ENCODE measurements at regions not wholly inside any gene's neighbourhood (a gene's known extent, or its start where the extent isn't known, plus 50 kb on each side); places are given as distances from the start of the nearest gene placed in this dataset.

DNA sequence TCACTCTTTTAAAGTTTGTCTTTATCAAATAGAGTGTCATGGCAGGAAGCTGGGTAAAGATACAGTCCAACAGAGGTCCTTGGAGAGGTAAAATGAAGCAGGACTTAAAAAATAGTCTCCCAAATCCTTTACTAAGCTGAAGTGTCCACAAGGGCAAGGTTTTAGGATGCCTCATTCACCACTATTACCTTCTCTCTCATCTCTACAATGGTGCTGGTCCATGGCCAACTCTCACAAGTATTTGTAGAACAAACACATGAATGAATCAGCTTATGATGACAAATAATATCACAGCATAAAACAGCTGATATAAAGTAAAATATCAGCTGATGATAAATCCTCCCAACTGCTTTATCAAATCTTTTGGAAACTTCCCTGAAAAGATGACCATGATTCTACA, 162.3 kb upstream of the ZNF462 start:
- Histone ChIP-seq H3K36me3 (ENCODE audit: insufficient read depth, low read length) (no peaks in the 10 kb centered on the region), H3F3A (ENCODE audit: low read depth) (no peaks in the 10 kb centered on the region), H2AFZ (ENCODE audit: low read length) (no peak overlapping the region), H3K4me3 (ENCODE audit: low read length, poor library complexity, severe bottlenecking) (no peak overlapping the region), H3K79me2 (ENCODE audit: insufficient read depth, low read length) (no peaks in the 10 kb centered on the region), H4K20me1 (ENCODE audit: insufficient read depth, low read length, poor library complexity, severe bottlenecking) (no peaks in the 10 kb centered on the region), H3K9me3 (ENCODE audit: insufficient read depth, low read depth, low read length) (no peaks in the 10 kb centered on the region), H3K4me2 (ENCODE audit: low read depth, low read length, poor library complexity, severe bottlenecking) (no peak overlapping the region), H3K9me2 (replicated peaks; ENCODE audit: low read depth, low read length) (no peaks in the 10 kb centered on the region), H3K9ac (ENCODE audit: low read depth, low read length, poor library complexity, severe bottlenecking) (no peak overlapping the region), H3K4me1 (ENCODE audit: insufficient read depth, low read length, poor library complexity, severe bottlenecking) (no peaks in the 10 kb centered on the region), H3K27me3 (ENCODE audit: insufficient read depth, low read length, poor library complexity, severe bottlenecking) (no peaks in the 10 kb centered on the region)
- TF ChIP-seq, protein P1, sequence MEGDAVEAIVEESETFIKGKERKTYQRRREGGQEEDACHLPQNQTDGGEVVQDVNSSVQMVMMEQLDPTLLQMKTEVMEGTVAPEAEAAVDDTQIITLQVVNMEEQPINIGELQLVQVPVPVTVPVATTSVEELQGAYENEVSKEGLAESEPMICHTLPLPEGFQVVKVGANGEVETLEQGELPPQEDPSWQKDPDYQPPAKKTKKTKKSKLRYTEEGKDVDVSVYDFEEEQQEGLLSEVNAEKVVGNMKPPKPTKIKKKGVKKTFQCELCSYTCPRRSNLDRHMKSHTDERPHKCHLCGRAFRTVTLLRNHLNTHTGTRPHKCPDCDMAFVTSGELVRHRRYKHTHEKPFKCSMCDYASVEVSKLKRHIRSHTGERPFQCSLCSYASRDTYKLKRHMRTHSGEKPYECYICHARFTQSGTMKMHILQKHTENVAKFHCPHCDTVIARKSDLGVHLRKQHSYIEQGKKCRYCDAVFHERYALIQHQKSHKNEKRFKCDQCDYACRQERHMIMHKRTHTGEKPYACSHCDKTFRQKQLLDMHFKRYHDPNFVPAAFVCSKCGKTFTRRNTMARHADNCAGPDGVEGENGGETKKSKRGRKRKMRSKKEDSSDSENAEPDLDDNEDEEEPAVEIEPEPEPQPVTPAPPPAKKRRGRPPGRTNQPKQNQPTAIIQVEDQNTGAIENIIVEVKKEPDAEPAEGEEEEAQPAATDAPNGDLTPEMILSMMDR (conservative IDR thresholded peaks at IDR 0.05; ENCODE audit: low read length) = no peak
- no peak for TF ChIP-seq EZH2phosphoT487 (IDR thresholded peaks at IDR 0.05; ENCODE audit: borderline replicate concordance)

DNA sequence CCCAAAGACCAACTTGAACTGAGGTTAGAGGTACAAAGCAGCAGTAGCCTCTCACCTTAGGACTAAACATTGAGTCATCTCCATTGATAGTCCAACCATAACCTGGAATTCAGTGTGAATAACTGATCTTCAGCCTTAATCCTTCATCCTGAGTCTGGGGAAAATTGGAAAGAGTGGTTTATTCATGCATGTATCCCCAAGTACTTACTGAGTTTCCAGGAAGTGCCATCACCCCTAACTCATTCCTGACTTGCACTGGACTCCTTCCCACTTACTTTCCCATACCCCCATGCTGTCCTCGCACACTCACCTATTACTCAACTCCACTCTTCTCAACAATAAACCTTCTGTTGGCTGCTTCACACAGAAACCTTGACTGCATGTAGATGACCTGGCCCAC, 161.4 kb upstream of the ZNF462 start:
- no peak overlapping the region for H3K4me2 ChIP-seq (ENCODE audit: low read depth, low read length, poor library complexity, severe bottlenecking)
- H3K79me2 ChIP-seq (ENCODE audit: insufficient read depth, low read length) = no peaks in the 10 kb centered on the region
- no peak overlapping the region for H3K9ac ChIP-seq (ENCODE audit: low read depth, low read length, poor library complexity, severe bottlenecking)
- H3K9me2 ChIP-seq (replicated peaks; ENCODE audit: low read depth, low read length) = no peaks in the 10 kb centered on the region
- no peaks in the 10 kb centered on the region for H3K9me3 ChIP-seq (ENCODE audit: insufficient read depth, low read depth, low read length)
- no peak overlapping the region for H2AFZ ChIP-seq (ENCODE audit: low read length)
- no peaks in the 10 kb centered on the region for H4K20me1 ChIP-seq (ENCODE audit: insufficient read depth, low read length, poor library complexity, severe bottlenecking)
- no peaks in the 10 kb centered on the region for H3K27me3 ChIP-seq (ENCODE audit: insufficient read depth, low read length, poor library complexity, severe bottlenecking)
- no peaks in the 10 kb centered on the region for H3K36me3 ChIP-seq (ENCODE audit: insufficient read depth, low read length)
- H3K4me3 ChIP-seq (ENCODE audit: low read length, poor library complexity, severe bottlenecking) = no peak overlapping the region
- H3K4me1 ChIP-seq (ENCODE audit: insufficient read depth, low read length, poor library complexity, severe bottlenecking) = no peaks in the 10 kb centered on the region
- TF ChIP-seq EZH2phosphoT487 (IDR thresholded peaks at IDR 0.05; ENCODE audit: borderline replicate concordance) = no peak
- TF ChIP-seq, protein P1 (conservative IDR thresholded peaks at IDR 0.05; ENCODE audit: low read length) = no peak
- no peaks in the 10 kb centered on the region for H3F3A ChIP-seq (ENCODE audit: low read depth)

DNA sequence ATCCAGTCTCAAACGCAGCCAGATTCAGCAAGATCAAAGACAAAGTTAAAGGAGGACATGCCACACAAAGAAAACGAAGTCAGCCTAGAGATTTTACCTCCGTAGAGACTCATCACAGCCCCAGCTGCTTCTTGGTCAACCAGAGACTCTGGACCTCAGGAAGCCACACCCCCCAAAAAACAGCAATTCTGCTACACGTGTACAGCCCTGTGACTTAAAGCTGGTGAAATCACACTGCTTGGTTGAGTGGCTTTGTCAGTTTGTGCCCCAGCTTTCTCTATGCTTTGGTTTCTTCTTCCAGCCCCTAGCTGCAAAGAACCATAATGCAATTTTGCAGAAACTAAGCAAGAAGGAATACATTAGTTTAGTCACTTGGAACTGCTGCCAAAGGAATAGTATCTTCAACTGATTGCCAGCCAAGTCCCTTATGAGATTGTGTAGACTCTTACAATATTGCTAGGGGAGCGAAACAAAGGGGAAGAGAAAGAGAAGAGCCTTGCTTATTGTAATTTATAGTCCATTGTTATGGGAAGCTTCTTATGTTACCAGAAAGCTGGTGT, 158.8 kb upstream of the ZNF462 start:
- Histone ChIP-seq H3K9ac (ENCODE audit: low read depth, low read length, poor library complexity, severe bottlenecking) (no peak overlapping the region), H4K20me1 (ENCODE audit: insufficient read depth, low read length, poor library complexity, severe bottlenecking) (no peaks in the 10 kb centered on the region), H3K4me3 (ENCODE audit: low read length, poor library complexity, severe bottlenecking) (no peak overlapping the region), H3K4me2 (ENCODE audit: low read depth, low read length, poor library complexity, severe bottlenecking) (no peak overlapping the region), H3K9me2 (replicated peaks; ENCODE audit: low read depth, low read length) (no peaks in the 10 kb centered on the region), H3F3A (ENCODE audit: low read depth) (no peaks in the 10 kb centered on the region), H3K27me3 (ENCODE audit: insufficient read depth, low read length, poor library complexity, severe bottlenecking) (no peaks in the 10 kb centered on the region), H3K79me2 (ENCODE audit: insufficient read depth, low read length) (no peaks in the 10 kb centered on the region), H3K36me3 (ENCODE audit: insufficient read depth, low read length) (no peaks in the 10 kb centered on the region), H3K9me3 (ENCODE audit: insufficient read depth, low read depth, low read length) (no peaks in the 10 kb centered on the region), H2AFZ (ENCODE audit: low read length) (no peak overlapping the region), H3K4me1 (ENCODE audit: insufficient read depth, low read length, poor library complexity, severe bottlenecking) (no peaks in the 10 kb centered on the region)
- no peak for TF ChIP-seq EZH2phosphoT487 (IDR thresholded peaks at IDR 0.05; ENCODE audit: borderline replicate concordance)
- TF ChIP-seq, protein P1 (conservative IDR thresholded peaks at IDR 0.05; ENCODE audit: low read length) = no peak; the same call in 1 of the 2 replicates

All from Loucy (cell line).